Stimulated activated CD4-positive, alpha-beta T cell treated with anti-CD3 and anti-CD28 coated beads, Interleukin-1b, Interleukin-23, amount 100 ng/mL, for 48 hours (primary cell): ENCODE measurements at regions not wholly inside any gene's neighbourhood (a gene's known extent, or its start where the extent isn't known, plus 50 kb on each side); places are given as distances from the start of the nearest gene placed in this dataset.
"Not testable (repeated sequence)": the region's sequence is repeated elsewhere in the genome, so short reads cannot be mapped to it uniquely, and the experiment has no call there.

Experiments
- DNase-seq: peaks from one replicate; pipeline ENCODE4 v3.0.0-alpha.2; 2020

GRCh38 chr12:76666290-76666835, 97.6 kb upstream of the ZDHHC17 start:
- DNase-seq: no peak

- no peak for DNase-seq
Observed at GRCh38 chr12:76669981-76670380, 93.9 kb upstream of the ZDHHC17 start.

- no peak for DNase-seq
Observed at GRCh38 chr12:76670776-76671175, 93.1 kb upstream of the ZDHHC17 start.

- no peak for DNase-seq
Observed at GRCh38 chr12:76674669-76675315, 89.1 kb upstream of the ZDHHC17 start.

GRCh38 chr12:76676261-76676660, 87.7 kb upstream of the ZDHHC17 start:
- not testable (repeated sequence) for DNase-seq

GRCh38 chr12:76678992-76679391, 84.9 kb upstream of the ZDHHC17 start:
- DNase-seq: no peak

- DNase-seq: no peak
Observed at GRCh38 chr12:76679778-76680177, 84.1 kb upstream of the ZDHHC17 start.

GRCh38 chr12:76680940-76681339, 83.0 kb upstream of the ZDHHC17 start:
- DNase-seq: no peak

- no peak for DNase-seq
Observed at GRCh38 chr12:76685246-76685678, 78.7 kb upstream of the ZDHHC17 start.

GRCh38 chr12:76687981-76688380, 75.9 kb upstream of the ZDHHC17 start:
- no peak for DNase-seq

- DNase-seq: no peak
Observed at GRCh38 chr12:76688631-76689030, 75.3 kb upstream of the ZDHHC17 start.

- DNase-seq: no peak
Observed at GRCh38 chr12:76690921-76691700, 72.8 kb upstream of the ZDHHC17 start.

GRCh38 chr12:76692846-76693245, 71.1 kb upstream of the ZDHHC17 start:
- DNase-seq: no peak

GRCh38 chr12:76694369-76694768, 69.5 kb upstream of the ZDHHC17 start:
- DNase-seq: no peak

- no peak for DNase-seq
Observed at GRCh38 chr12:76696186-76696585, 67.7 kb upstream of the ZDHHC17 start.

- DNase-seq: no peak
Observed at GRCh38 chr12:76697849-76698248, 66.1 kb upstream of the ZDHHC17 start.

GRCh38 chr12:76698316-76698715, 65.6 kb upstream of the ZDHHC17 start:
- DNase-seq: no peak

- DNase-seq: no peak
Observed at GRCh38 chr12:76698966-76699365, 64.9 kb upstream of the ZDHHC17 start.

- DNase-seq: no peak
Observed at GRCh38 chr12:76701690-76702089, 62.2 kb upstream of the ZDHHC17 start.

GRCh38 chr12:76702946-76703345, 61.0 kb upstream of the ZDHHC17 start:
- DNase-seq: no peak

- DNase-seq: no peak
Observed at GRCh38 chr12:76704693-76705092, 59.2 kb upstream of the ZDHHC17 start.

- DNase-seq: no peak
Observed at GRCh38 chr12:76706101-76706500, 57.8 kb upstream of the ZDHHC17 start.

GRCh38 chr12:76706761-76707160, 57.2 kb upstream of the ZDHHC17 start:
- no peak for DNase-seq

- no peak for DNase-seq
Observed at GRCh38 chr12:76707772-76708171, 56.1 kb upstream of the ZDHHC17 start.
